Cardiac muscle cell (in vitro differentiated cells and primary cell): ENCODE measurements at regions not wholly inside any gene's neighbourhood (a gene's known extent, or its start where the extent isn't known, plus 50 kb on each side); places are given as distances from the start of the nearest gene placed in this dataset.
A peak's percentile ranks its signal among the peaks of the same experiment; 100 is the strongest.
"Not testable (repeated sequence)": the region's sequence is repeated elsewhere in the genome, so short reads cannot be mapped to it uniquely, and the experiment has no call there.

Source experiments
- DNase-seq, 2 donors: peaks; one replicate each; pipeline versions ENCODE4 v3.0.0 to v3.0.0-alpha.2; 2010 to 2017; ENCODE audit warnings: low read depth in 1 of 2, low spot score in 1 of 2
- H3K27ac ChIP-seq: fragments of 200-600 bp; sonication (generic); 2 replicates; pipeline ENCODE4 v1.5.1; 2016
- H3K27me3 ChIP-seq: fragments of 200-600 bp; sonication (generic); 2 replicates; pipeline ENCODE4 v1.6.0; 2016; ENCODE audit warnings: control low read depth
- H3K36me3 ChIP-seq: fragments of 200-600 bp; sonication (generic); 2 replicates; pipeline ENCODE4 v1.5.1; 2016; ENCODE audit warnings: control low read depth
- H3K4me1 ChIP-seq: fragments of 200-600 bp; sonication (generic); 2 replicates; pipeline ENCODE4 v1.8.1; 2017; ENCODE audit warnings: low read depth, mild to moderate bottlenecking, mixed run types
- H3K4me3 ChIP-seq: fragments of 200-600 bp; sonication (generic); 2 replicates; pipeline ENCODE4 v1.5.1; 2016; ENCODE audit warnings: mild to moderate bottlenecking
- H3K9me3 ChIP-seq: fragments of 200-600 bp; sonication (generic); 2 replicates; pipeline ENCODE4 v1.5.1; 2017; ENCODE audit warnings: low read depth, mild to moderate bottlenecking, control low read depth
- CTCF ChIP-seq: IDR thresholded peaks from 2 replicates; pipeline ENCODE4 v1.5.1; 2012; ENCODE audit warnings: low read depth, mild to moderate bottlenecking, low read length

- no peaks in the 10 kb centered on the region for H3K36me3 ChIP-seq
Observed at GRCh38 chr15:35184646-35185045, 99.6 kb upstream of the NANOGP8 start.

DNA sequence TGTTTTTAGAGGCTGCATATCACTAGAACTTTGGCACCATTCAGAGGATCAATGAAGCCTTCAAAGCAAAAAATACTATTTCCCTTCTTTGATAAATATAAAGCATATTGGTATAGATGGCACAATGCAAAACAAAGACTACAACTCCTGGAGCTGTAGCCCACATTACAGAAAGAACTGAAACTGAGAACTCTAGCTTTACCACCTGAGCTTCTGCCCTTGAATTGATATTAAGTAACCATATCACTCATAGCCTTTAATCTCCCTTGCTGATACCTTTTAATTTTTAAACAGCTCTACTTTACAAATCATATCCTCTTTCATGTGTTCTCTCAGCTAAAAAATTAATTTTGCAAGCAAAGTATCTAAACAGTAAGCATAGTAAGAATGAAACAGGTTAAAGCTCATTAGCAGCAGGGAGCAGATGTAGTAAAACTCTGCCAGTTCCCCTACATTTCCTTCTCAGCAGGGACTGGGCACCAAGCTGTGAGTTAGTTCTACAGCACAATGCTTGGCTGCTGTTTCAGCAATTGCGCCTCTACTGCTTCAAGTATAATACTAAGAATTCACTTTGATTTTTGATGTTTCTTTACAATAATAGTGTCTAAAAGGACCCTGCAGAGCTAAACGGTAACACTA is 97.9 kb upstream of the NANOGP8 start:
- Histone ChIP-seq H3K36me3 (no peaks in the 10 kb centered on the region), H3K9me3 (no peaks in the 10 kb centered on the region), H3K4me3 (no peak overlapping the region), H3K27me3 (no peaks in the 10 kb centered on the region), H3K4me1 (peaks cover 5% of the 10 kb centered on the region), H3K27ac (no peak overlapping the region)
- DNase-seq, result peak in 1 of 2 donors; percentile 17
- TF ChIP-seq CTCF, result no peak

More at GRCh38 chr15:35184646-35185045, 99.6 kb upstream of the NANOGP8 start:
- no peaks in the 10 kb centered on the region for H3K27me3 ChIP-seq
- no peak overlapping the region for H3K4me3 ChIP-seq
- peaks cover 5% of the 10 kb centered on the region for H3K4me1 ChIP-seq
- no peak for DNase-seq
- H3K27ac ChIP-seq, result no peak overlapping the region
- no peak for TF ChIP-seq CTCF
- H3K9me3 ChIP-seq, result no peaks in the 10 kb centered on the region

- no peaks in the 10 kb centered on the region for H3K36me3 ChIP-seq
- peaks cover 2% of the 10 kb centered on the region for H3K4me1 ChIP-seq
- H3K27ac ChIP-seq, result no peak overlapping the region
- H3K9me3 ChIP-seq, result no peaks in the 10 kb centered on the region
- no peaks in the 10 kb centered on the region for H3K27me3 ChIP-seq
- DNase-seq, result peak in 1 of 2 donors; percentile 41
- H3K4me3 ChIP-seq, result no peak overlapping the region
- no peak for TF ChIP-seq CTCF
Observed at GRCh38 chr15:35181538-35181937, 96.4 kb upstream of the NANOGP8 start.

DNA sequence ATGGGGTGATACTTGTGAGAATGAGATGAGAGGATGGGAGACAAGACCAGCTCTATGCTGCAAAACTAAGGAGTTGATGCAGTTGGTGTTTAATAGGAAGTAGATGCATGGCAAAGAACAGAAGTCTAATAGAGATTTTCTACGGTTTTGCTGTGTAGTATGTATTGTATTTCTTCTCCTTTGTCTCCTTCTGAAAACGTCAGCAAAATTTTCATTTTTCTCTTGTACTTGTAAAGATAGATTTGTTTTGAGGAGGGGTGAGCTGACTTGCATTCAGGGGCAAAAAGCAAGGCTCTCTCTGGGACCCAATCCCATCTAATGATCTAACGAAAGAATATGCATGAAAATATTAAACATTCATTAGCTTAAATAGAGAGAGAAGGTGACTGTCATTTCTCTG is 94.6 kb upstream of the NANOGP8 start:
- no peaks in the 10 kb centered on the region for H3K4me1 ChIP-seq
- TF ChIP-seq CTCF, result no peak

DNA sequence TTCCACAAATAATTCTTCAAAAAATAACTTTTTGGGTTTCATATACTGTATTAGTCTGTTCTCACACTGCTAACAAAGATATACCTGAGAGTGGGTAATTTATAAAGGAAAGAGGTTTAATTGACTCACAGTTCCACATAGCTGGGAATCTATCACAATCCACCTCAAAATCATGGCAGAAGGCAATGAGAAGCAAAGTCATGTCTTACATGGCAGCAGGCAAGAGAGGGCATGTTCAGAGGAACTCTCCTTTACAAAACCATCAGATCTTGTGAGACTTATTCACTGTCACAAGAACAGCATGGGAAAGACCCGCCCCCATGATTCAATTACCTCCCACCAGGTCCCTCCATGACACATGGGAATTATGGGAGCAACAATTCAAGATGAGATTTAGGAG is 93.1 kb upstream of the NANOGP8 start:
- not testable (repeated sequence) for H3K9me3 ChIP-seq, H3K4me3 ChIP-seq, H3K36me3 ChIP-seq, H3K27me3 ChIP-seq, H3K4me1 ChIP-seq, DNase-seq, H3K27ac ChIP-seq

More for the DNA sequence above, 94.6 kb upstream of the NANOGP8 start:
- Histone ChIP-seq H3K27ac (no peak overlapping the region), H3K9me3 (no peaks in the 10 kb centered on the region), H3K36me3 (no peaks in the 10 kb centered on the region), H3K4me3 (no peak overlapping the region), H3K27me3 (no peaks in the 10 kb centered on the region)
- DNase-seq, result no peak

- no peaks in the 10 kb centered on the region for H3K9me3 ChIP-seq
- no peaks in the 10 kb centered on the region for H3K36me3 ChIP-seq
- no peak for DNase-seq
- H3K4me3 ChIP-seq, result no peak overlapping the region
- H3K4me1 ChIP-seq, result no peaks in the 10 kb centered on the region
- H3K27ac ChIP-seq, result no peak overlapping the region
- no peak for TF ChIP-seq CTCF
- no peaks in the 10 kb centered on the region for H3K27me3 ChIP-seq
Observed at GRCh38 chr15:35174948-35175347, 89.9 kb upstream of the NANOGP8 start.
